HG02852 (cell line): ENCODE measurements at regions not wholly inside any gene's neighbourhood (a gene's known extent, or its start where the extent isn't known, plus 50 kb on each side); places are given as distances from the start of the nearest gene placed in this dataset.

Experiments
- ATAC-seq: cut with Tn5 transposase; IDR thresholded peaks from one replicate; pipeline ENCODE4 v1.9.1; 2021; ENCODE audit warnings: mild to moderate bottlenecking, moderate library complexity; ENCODE audit not compliant: unreplicated experiment

- no peak for ATAC-seq
These were observed 233.1 kb upstream of the FBXL7 start for GRCh38 chr5:15266841-15267240.

- ATAC-seq: no peak
These were observed 233.8 kb upstream of the FBXL7 start for GRCh38 chr5:15266229-15266628.

DNA sequence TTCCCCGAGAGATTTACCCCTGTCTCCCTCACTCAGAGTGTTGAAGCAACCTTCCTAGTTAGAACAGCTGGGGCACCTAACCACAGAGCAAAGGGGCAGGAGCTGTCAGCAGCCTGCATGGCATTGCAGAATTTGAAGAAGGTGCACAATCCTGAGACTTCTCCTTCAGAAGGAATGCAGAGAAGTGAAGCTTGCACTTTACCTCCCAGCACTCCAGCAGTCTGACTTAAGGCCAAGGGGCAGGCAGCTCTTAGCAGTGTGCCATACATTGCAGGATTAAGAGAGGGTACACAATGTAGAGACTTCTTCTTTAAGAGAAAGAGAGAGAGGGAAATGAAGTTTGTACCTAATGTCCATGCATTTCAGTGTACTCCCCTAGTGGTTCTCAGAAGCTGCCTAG lies 236.0 kb upstream of the FBXL7 start:
- no peak for ATAC-seq

- no peak for ATAC-seq
These were observed 236.6 kb upstream of the FBXL7 start for GRCh38 chr5:15263406-15263805.

DNA sequence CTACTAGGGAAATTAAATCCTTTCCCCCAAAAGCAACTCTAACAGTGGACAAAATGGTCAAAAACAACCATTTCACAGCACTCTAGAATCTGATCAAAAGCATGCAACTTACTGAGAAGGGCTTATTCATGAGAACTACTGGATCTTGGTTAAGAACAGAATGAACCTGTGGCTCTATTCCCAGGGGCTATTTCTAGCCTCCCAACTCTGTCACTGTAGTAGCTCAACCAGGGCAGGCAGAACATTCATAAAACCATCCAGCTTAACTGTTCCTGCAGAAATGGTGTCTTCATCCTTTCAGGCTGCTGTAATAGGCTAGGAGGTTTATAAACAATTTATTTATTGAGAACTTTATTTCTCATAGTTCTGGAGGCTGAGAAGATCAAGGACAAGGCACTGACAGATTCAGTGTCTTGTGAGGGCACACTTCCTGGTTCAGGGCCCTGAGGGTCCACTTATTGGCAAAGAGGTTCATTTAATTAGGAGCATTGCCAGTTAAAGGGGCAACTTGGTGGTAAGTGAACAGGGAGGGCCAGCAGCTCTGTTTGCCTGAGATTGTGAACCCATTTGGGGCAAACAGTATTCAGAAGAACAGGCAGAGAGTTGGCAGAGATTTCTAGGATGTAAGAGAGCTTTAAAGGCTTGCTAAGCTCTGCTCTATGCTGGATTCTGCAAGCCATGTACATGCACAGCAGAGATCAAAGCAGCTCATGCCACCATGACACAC lies 238.5 kb upstream of the FBXL7 start:
- no peak for ATAC-seq

- no peak for ATAC-seq
These were observed 239.4 kb upstream of the FBXL7 start for GRCh38 chr5:15260356-15261268.

GRCh38 chr5:15256485-15256884 lies 243.5 kb upstream of the FBXL7 start:
- ATAC-seq: no peak

DNA sequence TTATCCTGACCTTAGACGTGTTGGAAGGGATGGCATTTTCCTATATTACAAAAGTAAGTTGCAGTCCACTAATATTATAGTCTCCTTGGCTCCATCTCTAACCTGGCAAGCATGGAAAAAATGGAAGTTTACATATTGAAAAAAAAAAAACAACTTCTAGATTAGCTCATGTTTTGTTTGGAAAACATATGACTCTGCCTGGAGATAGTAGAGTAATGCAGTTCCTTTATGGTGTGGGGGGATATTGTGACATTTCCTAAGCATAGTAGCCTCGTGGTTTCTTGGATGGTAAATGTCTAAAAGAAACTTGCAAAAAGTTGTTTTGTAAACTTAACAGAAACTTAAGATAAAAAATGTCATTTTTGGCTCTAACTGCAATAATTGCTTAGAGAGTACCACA lies 244.4 kb upstream of the FBXL7 start:
- no peak for ATAC-seq

DNA sequence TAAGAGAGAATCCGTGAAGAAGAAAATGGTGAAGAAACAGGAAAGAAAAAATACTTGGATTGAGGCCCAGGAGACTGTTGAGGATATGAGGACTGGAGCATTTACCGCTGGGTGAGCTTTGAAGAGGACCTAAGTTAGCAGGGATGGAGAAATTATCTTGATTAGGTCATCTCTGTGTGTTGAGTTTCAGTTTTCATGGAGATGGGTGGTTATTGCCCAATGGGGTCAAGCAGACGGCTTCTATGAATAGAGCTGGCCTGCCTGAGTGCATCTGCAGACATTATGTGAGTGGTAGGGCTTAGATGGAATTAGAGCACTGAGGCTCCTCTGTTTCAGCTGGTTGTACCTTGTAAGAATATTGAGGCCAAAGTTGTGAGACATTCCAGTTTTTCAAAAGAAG lies 245.4 kb upstream of the FBXL7 start:
- ATAC-seq: no peak

DNA sequence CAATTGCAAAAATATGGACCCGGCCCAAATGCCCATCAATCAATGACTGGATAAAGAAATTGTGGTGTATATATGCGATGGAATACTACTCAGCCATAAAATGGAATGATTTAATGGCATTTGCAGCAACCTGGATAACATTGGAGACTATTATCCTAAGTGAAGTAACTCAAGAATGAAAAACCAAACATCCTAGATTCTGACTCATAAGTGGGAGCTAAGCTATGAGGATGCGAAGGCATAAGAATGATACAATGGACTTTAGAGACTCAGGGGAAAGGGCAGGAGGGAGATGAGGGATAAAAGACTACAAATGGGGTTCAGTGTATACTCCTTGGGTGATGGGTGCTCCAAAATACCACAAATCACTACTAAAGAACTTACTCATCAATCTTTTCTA lies 247.6 kb upstream of the FBXL7 start:
- no peak for ATAC-seq

GRCh38 chr5:15249152-15249551 lies 250.8 kb upstream of the FBXL7 start:
- no peak for ATAC-seq

DNA sequence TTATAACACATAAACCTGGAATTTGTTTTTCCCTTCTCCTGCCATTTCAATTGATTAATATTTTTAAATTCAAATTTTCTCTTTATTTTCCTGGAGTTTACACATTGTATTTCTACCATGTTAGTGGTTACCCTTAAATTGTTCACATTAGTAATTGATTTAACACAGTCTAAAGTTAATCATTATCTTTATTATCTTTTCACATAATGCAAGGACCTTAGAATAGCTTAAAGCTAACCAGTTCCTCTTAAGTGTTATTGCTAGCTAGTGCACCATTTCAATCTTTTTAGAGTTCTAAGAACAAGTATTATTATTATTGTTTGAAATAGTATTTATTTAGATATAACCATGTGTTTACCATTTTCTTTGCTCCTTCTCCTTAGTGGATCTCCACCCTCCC lies 251.2 kb upstream of the FBXL7 start:
- ATAC-seq: no peak

DNA sequence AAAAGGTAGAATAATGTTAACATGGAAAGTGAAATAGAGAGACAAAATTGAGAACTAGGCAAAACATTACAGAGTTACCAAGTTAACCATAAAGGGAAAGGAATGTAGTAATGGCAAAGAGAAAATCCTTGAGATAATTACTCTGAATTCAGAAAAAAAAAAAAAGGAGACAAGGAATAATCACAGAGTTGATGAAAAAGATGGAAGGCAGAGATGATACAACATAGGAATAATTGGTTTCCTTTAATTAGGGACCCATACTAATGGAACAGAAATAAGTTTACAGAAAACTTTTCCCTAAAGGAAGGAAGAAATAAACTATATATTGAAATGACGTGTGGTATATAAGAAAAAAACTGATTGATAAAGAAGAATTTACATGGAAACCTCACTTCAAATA lies 254.1 kb upstream of the FBXL7 start:
- no peak for ATAC-seq

DNA sequence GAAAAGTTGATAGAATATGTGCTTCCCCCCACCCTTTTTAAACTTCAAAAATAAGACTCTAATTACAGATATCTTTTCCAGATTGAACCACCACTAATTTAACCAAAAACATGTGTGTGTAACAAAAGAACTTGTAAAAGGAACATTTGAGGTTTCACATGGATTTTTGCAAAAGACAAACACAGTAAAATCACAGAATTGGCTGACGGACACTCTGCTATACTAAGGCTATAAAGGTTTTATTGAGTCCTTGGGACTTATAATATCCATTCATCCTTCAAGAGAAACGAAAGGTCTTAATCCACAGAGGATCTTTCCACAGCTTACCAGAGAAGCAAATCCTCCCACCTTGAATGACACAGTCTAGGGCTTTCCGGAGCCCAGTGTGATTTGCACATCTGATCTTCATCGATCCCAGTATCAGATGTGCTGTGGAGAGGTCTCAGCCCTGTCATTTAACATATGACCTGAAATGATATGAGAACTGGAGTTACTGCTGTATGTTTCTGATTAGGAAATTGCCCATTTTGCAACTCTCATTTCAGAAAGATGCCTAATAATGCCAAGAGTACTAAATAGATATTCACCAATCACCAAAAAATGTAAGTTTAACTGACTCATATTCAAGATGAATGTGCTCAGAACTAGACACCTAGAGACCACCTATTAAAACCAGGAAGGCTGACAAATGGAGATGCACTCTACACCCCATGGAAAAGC lies 256.5 kb upstream of the FBXL7 start:
- no peak for ATAC-seq

- ATAC-seq: no peak
These were observed 258.7 kb upstream of the FBXL7 start for GRCh38 chr5:15241216-15241821.

DNA sequence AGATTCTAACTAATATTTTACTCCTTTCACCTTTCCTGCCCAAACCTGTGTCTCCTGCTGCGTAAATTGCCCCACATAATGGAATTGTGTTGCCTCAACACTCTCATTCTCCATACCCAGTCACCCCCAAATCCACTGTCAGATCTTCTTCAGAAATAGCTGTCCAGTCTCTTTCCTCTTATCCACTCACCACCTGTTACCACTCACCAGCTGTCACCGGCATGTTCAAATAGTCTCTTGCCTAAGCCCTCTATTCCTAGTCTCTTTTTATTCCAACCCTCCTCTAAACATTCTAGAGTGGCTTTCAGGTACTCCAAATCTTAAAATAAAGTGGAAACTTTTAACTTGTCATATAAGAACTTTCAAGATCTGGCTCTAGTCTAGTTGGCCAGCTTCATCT lies 262.0 kb upstream of the FBXL7 start:
- no peak for ATAC-seq

- no peak for ATAC-seq
These were observed 263.0 kb upstream of the FBXL7 start for GRCh38 chr5:15236911-15237508.

- ATAC-seq: no peak
These were observed 265.1 kb upstream of the FBXL7 start for GRCh38 chr5:15234911-15235310.

DNA sequence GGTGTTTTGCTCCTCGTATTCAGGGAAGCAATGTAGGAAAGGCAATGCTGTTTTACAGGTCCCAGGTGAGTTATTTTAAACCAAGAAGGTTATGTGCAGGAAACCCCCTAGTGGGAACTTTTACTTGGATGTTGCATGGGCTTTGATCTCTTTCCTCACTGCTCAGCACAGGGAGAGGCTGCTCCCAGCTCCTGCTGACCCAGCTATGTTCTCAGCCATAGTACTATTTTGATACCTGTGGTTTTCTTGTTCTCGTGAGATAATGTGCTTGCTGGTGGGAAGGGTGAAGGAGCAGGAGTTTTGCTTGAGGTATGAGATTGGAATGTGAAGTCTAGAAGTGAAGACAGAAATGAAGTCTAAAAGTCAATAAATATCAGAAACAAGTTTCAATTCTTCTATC lies 265.6 kb upstream of the FBXL7 start:
- no peak for ATAC-seq

DNA sequence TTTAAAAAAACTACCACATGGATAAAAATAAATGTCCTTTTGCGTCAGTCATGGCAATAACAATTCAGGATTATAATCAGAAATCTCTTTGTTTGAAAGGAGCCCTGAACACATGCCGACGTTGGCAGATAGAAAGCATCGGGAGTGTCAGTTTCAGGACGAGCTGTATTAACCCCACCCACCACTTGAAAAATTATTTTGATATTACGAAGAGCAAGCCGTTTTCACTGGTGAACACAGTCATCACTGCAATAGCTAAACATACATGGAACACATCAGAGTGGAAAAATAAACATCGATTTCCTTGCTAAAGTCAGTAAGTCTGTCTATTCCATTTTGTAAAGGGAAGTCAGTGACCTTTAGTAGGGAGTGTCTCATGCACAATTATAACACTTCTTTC lies 266.4 kb upstream of the FBXL7 start:
- no peak for ATAC-seq

DNA sequence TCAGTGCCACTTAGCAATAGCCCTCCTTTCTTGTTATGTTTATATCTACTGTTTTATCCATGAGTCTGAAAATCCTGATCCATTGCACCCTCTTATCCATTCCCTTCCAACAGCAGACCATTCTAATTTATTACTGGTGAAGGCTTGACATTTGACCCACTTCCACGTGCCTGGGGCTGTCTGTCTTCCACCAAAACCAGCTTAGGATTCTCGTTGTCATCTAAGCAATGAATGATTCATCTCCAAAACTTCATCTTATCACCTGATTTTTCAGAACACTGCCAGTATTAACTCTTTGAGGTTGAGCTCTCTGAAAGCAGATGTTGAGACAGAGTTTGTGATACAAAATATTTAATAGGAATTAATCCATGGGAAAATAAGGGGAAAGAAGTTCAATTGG lies 277.8 kb upstream of the FBXL7 start:
- no peak for ATAC-seq
